ENCODE measurements at regions not wholly inside any gene's neighbourhood (a gene's known extent, or its start where the extent isn't known, plus 50 kb on each side); places are given as distances from the start of the nearest gene placed in this dataset.
"Not testable (repeated sequence)": the region's sequence is repeated elsewhere in the genome, so short reads cannot be mapped to it uniquely, and the experiment has no call there.

- not testable (repeated sequence) for TF ChIP-seq CTCF (IDR thresholded peaks at IDR 0.05; ENCODE audit: poor library complexity, severe bottlenecking); POLR2AphosphoS5 (IDR thresholded peaks at IDR 0.05); REST (IDR thresholded peaks at IDR 0.05; ENCODE audit: borderline replicate concordance); TAF1 (IDR thresholded peaks at IDR 0.05; ENCODE audit: low read depth); EZH2 (IDR thresholded peaks at IDR 0.05; ENCODE audit: borderline replicate concordance, insufficient read depth, low read length, poor library complexity, severe bottlenecking); EP300 (conservative IDR thresholded peaks at IDR 0.05; ENCODE audit: poor library complexity, severe bottlenecking); RAD21 (conservative IDR thresholded peaks at IDR 0.05); SMC3 (conservative IDR thresholded peaks at IDR 0.05; ENCODE audit: poor library complexity); MXI1 (conservative IDR thresholded peaks at IDR 0.05; ENCODE audit: poor library complexity, severe bottlenecking)
These were observed 241.2 kb downstream of the POTED start for GRCh38 chr21:13850808-13851207.

Data from neural cell (in vitro differentiated cells).